Activated naive CD4-positive, alpha-beta T cell treated with anti-CD3 and anti-CD28 coated beads for 36 hours (primary cell): ENCODE measurements at regions not wholly inside any gene's neighbourhood (a gene's known extent, or its start where the extent isn't known, plus 50 kb on each side); places are given as distances from the start of the nearest gene placed in this dataset.
A peak's percentile ranks its signal among the peaks of the same experiment; 100 is the strongest.

Experiments
- CTCF ChIA-PET: fragments of 350-600 bp; sonication (Branson Sonifier 250); formaldehyde crosslinking; loops from one replicate; lab custom pipeline; 2021; ENCODE audit warnings: antibody characterized with exemption; lab: Charles Lee
- DNase-seq: peaks from one replicate; pipeline ENCODE4 v3.0.0-alpha.2; 2020
- H3K27ac Mint-ChIP-seq: one replicate; pipeline ENCODE4 v1.8.0; 2021; ENCODE audit warnings: mild to moderate bottlenecking, mixed read lengths
- H3K27me3 Mint-ChIP-seq: one replicate; pipeline ENCODE4 v1.8.0; 2021; ENCODE audit warnings: low read depth, mixed read lengths
- H3K36me3 Mint-ChIP-seq: one replicate; pipeline ENCODE4 v1.8.0; 2021; ENCODE audit warnings: low read depth, mixed read lengths
- H3K4me1 Mint-ChIP-seq: one replicate; pipeline ENCODE4 v1.8.0; 2021; ENCODE audit warnings: low read depth, mixed read lengths
- H3K4me3 Mint-ChIP-seq: one replicate; pipeline ENCODE4 v1.8.0; 2021; ENCODE audit warnings: mild to moderate bottlenecking, moderate library complexity, mixed read lengths
- H3K9me3 Mint-ChIP-seq: one replicate; pipeline ENCODE4 v1.8.0; 2021; ENCODE audit warnings: mixed read lengths
- intact Hi-C: fragments of 100-400 bp; cut with micrococcal nuclease; formaldehyde crosslinking; loops from one replicate; pipeline ENCODE4 v1.15.1; 2023

- no peak overlapping the region for H3K4me3 Mint-ChIP-seq
- H3K4me1 Mint-ChIP-seq = no peaks in the 10 kb centered on the region
- H3K27ac Mint-ChIP-seq = no peak overlapping the region
- peaks cover 4% of the 10 kb centered on the region for H3K27me3 Mint-ChIP-seq
- peaks cover 15% of the 10 kb centered on the region for H3K9me3 Mint-ChIP-seq
- CTCF ChIA-PET = no interaction called here
- intact Hi-C loops = no loop called here
- H3K36me3 Mint-ChIP-seq = no peaks in the 10 kb centered on the region
- no peak for DNase-seq
These were observed 78.0 kb downstream of the RGS13 start for GRCh38 chr1:192713921-192714320.

- peaks cover 4% of the 10 kb centered on the region for H3K9me3 Mint-ChIP-seq
- intact Hi-C loops = no loop called here
- H3K27me3 Mint-ChIP-seq = peaks cover 5% of the 10 kb centered on the region
These were observed 84.2 kb upstream of the RGS2 start for GRCh38 chr1:192724670-192725069.

GRCh38 chr1:192726820-192727504 lies 81.9 kb upstream of the RGS2 start:
- DNase-seq = no peak
- Mint-ChIP-seq H3K4me3 (no peak overlapping the region), H3K36me3 (no peaks in the 10 kb centered on the region), H3K9me3 (no peaks in the 10 kb centered on the region), H3K27me3 (peaks cover 5% of the 10 kb centered on the region), H3K27ac (no peak overlapping the region), H3K4me1 (no peaks in the 10 kb centered on the region)
- CTCF ChIA-PET = interaction anchor here (0.6 kb wide), 1 partner anchor 129 kb away, joined by 5 read pairs; no protein-coding TSS in a partner anchor
- intact Hi-C loops = no loop called here

More at GRCh38 chr1:192724670-192725069, 84.2 kb upstream of the RGS2 start:
- DNase-seq = no peak
- Mint-ChIP-seq H3K27ac (no peak overlapping the region), H3K4me3 (no peak overlapping the region), H3K4me1 (no peaks in the 10 kb centered on the region), H3K36me3 (no peaks in the 10 kb centered on the region)
- CTCF ChIA-PET = no interaction called here

GRCh38 chr1:192729500-192729899 lies 79.3 kb upstream of the RGS2 start:
- CTCF ChIA-PET = no interaction called here
- H3K4me1 Mint-ChIP-seq = no peaks in the 10 kb centered on the region

GRCh38 chr1:192730198-192730597 lies 78.6 kb upstream of the RGS2 start:
- CTCF ChIA-PET = no interaction called here
- no peaks in the 10 kb centered on the region for H3K36me3 Mint-ChIP-seq
- H3K27ac Mint-ChIP-seq = no peak overlapping the region
- intact Hi-C loops = no loop called here
- H3K4me1 Mint-ChIP-seq = no peaks in the 10 kb centered on the region
- H3K9me3 Mint-ChIP-seq = no peaks in the 10 kb centered on the region
- no peak overlapping the region for H3K4me3 Mint-ChIP-seq
- H3K27me3 Mint-ChIP-seq = no peaks in the 10 kb centered on the region
- DNase-seq = no peak

More at GRCh38 chr1:192729500-192729899, 79.3 kb upstream of the RGS2 start:
- Mint-ChIP-seq H3K9me3 (no peaks in the 10 kb centered on the region), H3K36me3 (no peaks in the 10 kb centered on the region), H3K4me3 (no peak overlapping the region), H3K27ac (no peak overlapping the region), H3K27me3 (no peaks in the 10 kb centered on the region)
- peak; percentile 7 for DNase-seq
- intact Hi-C loops = no loop called here

GRCh38 chr1:192732787-192733186 lies 76.1 kb upstream of the RGS2 start:
- Mint-ChIP-seq H3K9me3 (no peaks in the 10 kb centered on the region), H3K4me3 (no peak overlapping the region), H3K36me3 (no peaks in the 10 kb centered on the region), H3K4me1 (no peaks in the 10 kb centered on the region), H3K27ac (no peak overlapping the region), H3K27me3 (no peaks in the 10 kb centered on the region)
- intact Hi-C loops = no loop called here
- CTCF ChIA-PET = no interaction called here
- peak; percentile 13 for DNase-seq

GRCh38 chr1:192735298-192735915 lies 73.4 kb upstream of the RGS2 start:
- intact Hi-C loops = no loop called here
- Mint-ChIP-seq H3K36me3 (no peaks in the 10 kb centered on the region), H3K9me3 (no peaks in the 10 kb centered on the region), H3K27ac (no peak overlapping the region), H3K27me3 (no peaks in the 10 kb centered on the region), H3K4me1 (no peaks in the 10 kb centered on the region), H3K4me3 (no peak overlapping the region)
- CTCF ChIA-PET = interaction anchor here (0.6 kb wide), 1 partner anchor 832 kb away, joined by 5 read pairs; no protein-coding TSS in a partner anchor
- DNase-seq = no peak

GRCh38 chr1:192737306-192737705 lies 71.5 kb upstream of the RGS2 start:
- intact Hi-C loops = no loop called here
- H3K4me3 Mint-ChIP-seq = no peak overlapping the region
- no peaks in the 10 kb centered on the region for H3K4me1 Mint-ChIP-seq
- H3K9me3 Mint-ChIP-seq = no peaks in the 10 kb centered on the region
- H3K36me3 Mint-ChIP-seq = no peaks in the 10 kb centered on the region
- H3K27me3 Mint-ChIP-seq = no peaks in the 10 kb centered on the region
- H3K27ac Mint-ChIP-seq = no peak overlapping the region
- DNase-seq = no peak
- CTCF ChIA-PET = no interaction called here

- H3K27ac Mint-ChIP-seq = no peak overlapping the region
- no peak overlapping the region for H3K4me3 Mint-ChIP-seq
These were observed 69.2 kb upstream of the RGS2 start for GRCh38 chr1:192739476-192740184.

GRCh38 chr1:192740214-192740613 lies 68.6 kb upstream of the RGS2 start:
- Mint-ChIP-seq H3K27ac (no peak overlapping the region), H3K36me3 (no peaks in the 10 kb centered on the region), H3K27me3 (no peaks in the 10 kb centered on the region), H3K4me3 (no peak overlapping the region), H3K9me3 (no peaks in the 10 kb centered on the region), H3K4me1 (no peaks in the 10 kb centered on the region)
- DNase-seq = no peak
- CTCF ChIA-PET = interaction anchor here (0.6 kb wide), 1 partner anchor 173 kb away, joined by 3 read pairs; no protein-coding TSS in a partner anchor
- intact Hi-C loops = no loop called here

More at GRCh38 chr1:192739476-192740184, 69.2 kb upstream of the RGS2 start:
- H3K27me3 Mint-ChIP-seq = no peaks in the 10 kb centered on the region
- CTCF ChIA-PET = interaction anchor here (0.6 kb wide), 1 partner anchor 172 kb away, joined by 3 read pairs; no protein-coding TSS in a partner anchor
- H3K36me3 Mint-ChIP-seq = no peaks in the 10 kb centered on the region
- intact Hi-C loops = no loop called here
- H3K9me3 Mint-ChIP-seq = no peaks in the 10 kb centered on the region
- no peaks in the 10 kb centered on the region for H3K4me1 Mint-ChIP-seq
- no peak for DNase-seq

GRCh38 chr1:192741095-192741494 lies 67.7 kb upstream of the RGS2 start:
- Mint-ChIP-seq H3K27ac (no peak overlapping the region), H3K4me3 (no peak overlapping the region), H3K4me1 (no peaks in the 10 kb centered on the region), H3K9me3 (no peaks in the 10 kb centered on the region), H3K27me3 (no peaks in the 10 kb centered on the region), H3K36me3 (no peaks in the 10 kb centered on the region)
- DNase-seq = no peak
- CTCF ChIA-PET = no interaction called here
- intact Hi-C loops = no loop called here

GRCh38 chr1:192747301-192747700 lies 61.5 kb upstream of the RGS2 start:
- intact Hi-C loops = no loop called here
- DNase-seq = no peak
- H3K36me3 Mint-ChIP-seq = no peaks in the 10 kb centered on the region
- CTCF ChIA-PET = no interaction called here
- H3K27me3 Mint-ChIP-seq = no peaks in the 10 kb centered on the region
- no peaks in the 10 kb centered on the region for H3K4me1 Mint-ChIP-seq
- no peak overlapping the region for H3K4me3 Mint-ChIP-seq
- H3K27ac Mint-ChIP-seq = no peak overlapping the region
- H3K9me3 Mint-ChIP-seq = no peaks in the 10 kb centered on the region
